ENCODE measurements at regions not wholly inside any gene's neighbourhood (a gene's known extent, or its start where the extent isn't known, plus 50 kb on each side); places are given as distances from the start of the nearest gene placed in this dataset.

DNA sequence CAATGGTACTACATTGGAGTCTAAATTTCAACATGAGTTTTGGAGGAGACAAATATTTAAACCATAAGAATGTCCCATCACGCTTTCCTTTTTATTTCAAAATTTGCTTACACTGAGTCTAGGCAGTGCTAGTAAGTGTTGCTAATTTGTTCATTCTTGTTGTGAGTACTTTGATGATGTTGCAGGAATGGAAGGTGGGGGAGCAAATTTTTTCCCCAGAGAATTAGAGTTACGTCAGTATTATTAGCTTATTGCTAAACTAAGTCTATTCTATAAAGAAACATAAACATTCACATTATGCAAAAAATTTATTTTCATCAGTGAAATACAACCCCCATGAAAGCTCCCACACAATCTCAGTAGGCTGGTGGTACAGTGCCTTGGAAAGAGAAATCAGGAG lies 88.0 kb downstream of the BLID start:
- Histone ChIP-seq H3K36me3 (ENCODE audit: control insufficient read depth, insufficient read depth, low read length) (peaks cover 2% of the 10 kb centered on the region), H3K27me3 (ENCODE audit: control insufficient read depth, insufficient read depth, low read length) (no peaks in the 10 kb centered on the region), H3K4me3 (ENCODE audit: low read depth, low read length) (no peak overlapping the region)
- POLR2A ChIA-PET, result no interaction called here
- CTCF ChIA-PET, result interaction anchor here (0.7 to 1.2 kb wide), 3 partner anchors 10 to 366 kb away, joined by 3 read pairs; no protein-coding TSS in a partner anchor
- TF ChIP-seq CTCF (IDR thresholded peaks at IDR 0.05; ENCODE audit: insufficient read depth, low read depth, low read length), result no peak
- DNase-seq (ENCODE audit: low read depth), result no peak

GRCh38 chr11:122025757-122026156 lies 90.3 kb downstream of the BLID start:
- DNase-seq (ENCODE audit: low read depth), result no peak
- POLR2A ChIA-PET, result no interaction called here
- TF ChIP-seq CTCF (IDR thresholded peaks at IDR 0.05; ENCODE audit: insufficient read depth, low read depth, low read length), result no peak
- H3K27me3 ChIP-seq (ENCODE audit: control insufficient read depth, insufficient read depth, low read length), result no peaks in the 10 kb centered on the region
- peaks cover 2% of the 10 kb centered on the region for H3K36me3 ChIP-seq (ENCODE audit: control insufficient read depth, insufficient read depth, low read length)
- H3K4me3 ChIP-seq (ENCODE audit: low read depth, low read length), result no peak overlapping the region
- CTCF ChIA-PET, result no interaction called here

DNA sequence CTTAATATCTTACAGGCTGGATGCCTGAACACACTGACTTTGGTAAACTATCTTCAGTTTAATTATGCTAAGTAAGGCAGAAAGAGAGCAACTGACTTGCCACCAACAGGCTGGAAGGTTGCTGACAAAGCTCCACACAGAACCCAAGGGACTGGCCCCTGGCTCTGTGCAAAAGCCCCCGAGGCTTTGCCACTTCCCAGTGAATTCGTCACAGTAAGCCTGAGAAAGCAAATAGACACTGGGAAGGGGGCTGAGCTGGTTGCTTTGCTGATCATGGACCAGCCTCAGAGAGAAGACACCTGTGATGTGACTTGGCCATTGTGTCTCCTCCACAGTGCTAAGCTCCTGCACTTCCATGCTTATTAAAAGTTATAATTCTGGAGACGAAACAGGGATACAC lies 91.7 kb downstream of the BLID start:
- peaks cover 2% of the 10 kb centered on the region for H3K36me3 ChIP-seq (ENCODE audit: control insufficient read depth, insufficient read depth, low read length)
- no peak overlapping the region for H3K4me3 ChIP-seq (ENCODE audit: low read depth, low read length)
- no peak for TF ChIP-seq CTCF (IDR thresholded peaks at IDR 0.05; ENCODE audit: insufficient read depth, low read depth, low read length)
- H3K27me3 ChIP-seq (ENCODE audit: control insufficient read depth, insufficient read depth, low read length), result no peaks in the 10 kb centered on the region
- no peak for DNase-seq (ENCODE audit: low read depth)
- ChIA-PET POLR2A (no interaction called here), CTCF (interaction anchor here (0.9 to 1.5 kb wide), 2 partner anchors 12 to 77 kb away, joined by 4 read pairs; no protein-coding TSS in a partner anchor)

DNA sequence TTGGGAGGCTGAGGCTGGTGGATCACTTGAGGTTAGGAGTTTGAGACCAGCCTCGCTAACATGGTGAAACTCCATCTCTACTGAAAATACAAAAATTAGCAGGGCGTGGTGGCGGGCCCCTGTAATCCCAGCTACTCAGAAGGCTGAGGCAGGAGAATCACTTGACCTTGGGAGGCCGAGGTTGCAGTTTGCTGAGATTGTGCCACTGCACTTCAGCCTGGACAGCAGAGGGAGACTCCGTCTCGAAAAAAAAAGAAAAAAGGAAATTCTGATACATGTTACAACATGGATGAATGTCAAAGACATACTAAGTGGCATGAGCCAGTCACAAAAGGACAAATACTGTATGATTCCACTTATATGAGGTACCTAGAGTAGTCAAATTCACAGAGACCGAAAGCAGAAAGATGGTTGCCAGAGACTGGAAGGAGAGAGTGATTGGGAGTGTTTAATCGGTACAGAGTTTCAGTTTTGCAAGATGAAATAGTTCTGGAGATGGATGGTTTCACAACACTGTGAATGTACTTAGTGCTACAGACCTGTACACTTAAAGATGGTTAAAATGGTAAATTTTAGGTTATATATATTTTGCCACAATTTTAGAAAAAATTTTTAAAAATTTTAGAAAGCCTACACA lies 92.3 kb downstream of the BLID start:
- ChIA-PET CTCF (interaction anchor here (0.9 to 1.5 kb wide), 3 partner anchors 12 to 126 kb away, joined by 3 to 4 read pairs (median 4); no protein-coding TSS in a partner anchor), POLR2A (no interaction called here)
- no peak overlapping the region for H3K4me3 ChIP-seq (ENCODE audit: low read depth, low read length)
- DNase-seq (ENCODE audit: low read depth), result no peak
- H3K27me3 ChIP-seq (ENCODE audit: control insufficient read depth, insufficient read depth, low read length), result no peaks in the 10 kb centered on the region
- TF ChIP-seq CTCF (IDR thresholded peaks at IDR 0.05; ENCODE audit: insufficient read depth, low read depth, low read length), result peak; percentile 25; the same call in 1 of the 2 replicates
- H3K36me3 ChIP-seq (ENCODE audit: control insufficient read depth, insufficient read depth, low read length), result peaks cover 2% of the 10 kb centered on the region

- ChIA-PET POLR2A (no interaction called here), CTCF (interaction anchor here (1.0 kb wide), 1 partner anchor 125 kb away, joined by 3 read pairs; no protein-coding TSS in a partner anchor)
- Histone ChIP-seq H3K4me3 (ENCODE audit: low read depth, low read length) (no peak overlapping the region), H3K27me3 (ENCODE audit: control insufficient read depth, insufficient read depth, low read length) (no peaks in the 10 kb centered on the region), H3K36me3 (ENCODE audit: control insufficient read depth, insufficient read depth, low read length) (no peaks in the 10 kb centered on the region)
- TF ChIP-seq CTCF (IDR thresholded peaks at IDR 0.05; ENCODE audit: insufficient read depth, low read depth, low read length), result no peak
- DNase-seq (ENCODE audit: low read depth), result no peak
Observed at GRCh38 chr11:122022646-122023045, 93.4 kb downstream of the BLID start.
